Activated naive CD8-positive, alpha-beta T cell treated with anti-CD3 and anti-CD28 coated beads, Interleukin-2, amount 50 U/mL, for 16 hours (primary cell): ENCODE measurements at regions not wholly inside any gene's neighbourhood (a gene's known extent, or its start where the extent isn't known, plus 50 kb on each side); places are given as distances from the start of the nearest gene placed in this dataset.
"Not testable (repeated sequence)": the region's sequence is repeated elsewhere in the genome, so short reads cannot be mapped to it uniquely, and the experiment has no call there.

Experiments
- DNase-seq: peaks from one replicate; pipeline ENCODE4 v3.0.0-alpha.2; 2020; ENCODE audit warnings: low read depth, low spot score

- no peak for DNase-seq
These were observed 133.3 kb upstream of the ADRA1B start for GRCh38 chr5:159782995-159783300.

- DNase-seq: no peak
These were observed 132.5 kb upstream of the ADRA1B start for GRCh38 chr5:159783726-159784247.

GRCh38 chr5:159784993-159785392 is 131.3 kb upstream of the ADRA1B start:
- no peak for DNase-seq

- no peak for DNase-seq
These were observed 130.6 kb upstream of the ADRA1B start for GRCh38 chr5:159785656-159786055.

GRCh38 chr5:159786201-159786600 is 130.1 kb upstream of the ADRA1B start:
- no peak for DNase-seq

GRCh38 chr5:159786901-159787691 is 129.2 kb upstream of the ADRA1B start:
- DNase-seq: no peak

- no peak for DNase-seq
These were observed 128.4 kb upstream of the ADRA1B start for GRCh38 chr5:159787837-159788236.

- DNase-seq: no peak
These were observed 127.4 kb upstream of the ADRA1B start for GRCh38 chr5:159788835-159789331.

- DNase-seq: no peak
These were observed 124.1 kb upstream of the ADRA1B start for GRCh38 chr5:159792180-159792579.

GRCh38 chr5:159797261-159797970 is 118.9 kb upstream of the ADRA1B start:
- DNase-seq: no peak

GRCh38 chr5:159799701-159800100 is 116.6 kb upstream of the ADRA1B start:
- no peak for DNase-seq

- DNase-seq: no peak
These were observed 116.0 kb upstream of the ADRA1B start for GRCh38 chr5:159800131-159800840.

GRCh38 chr5:159801303-159801702 is 115.0 kb upstream of the ADRA1B start:
- no peak for DNase-seq

GRCh38 chr5:159802661-159803060 is 113.6 kb upstream of the ADRA1B start:
- no peak for DNase-seq

- DNase-seq: no peak
These were observed 112.2 kb upstream of the ADRA1B start for GRCh38 chr5:159804121-159804520.

- DNase-seq: no peak
These were observed 111.3 kb upstream of the ADRA1B start for GRCh38 chr5:159805021-159805420.

- DNase-seq: not testable (repeated sequence)
These were observed 109.1 kb upstream of the ADRA1B start for GRCh38 chr5:159807135-159807534.

- DNase-seq: no peak
These were observed 108.7 kb upstream of the ADRA1B start for GRCh38 chr5:159807586-159807985.

- DNase-seq: no peak
These were observed 104.6 kb upstream of the ADRA1B start for GRCh38 chr5:159811712-159812111.

- DNase-seq: not testable (repeated sequence)
These were observed 103.5 kb upstream of the ADRA1B start for GRCh38 chr5:159812759-159813158.

GRCh38 chr5:159814222-159814621 is 102.1 kb upstream of the ADRA1B start:
- DNase-seq: no peak
